G401 (cell line): ENCODE measurements at regions not wholly inside any gene's neighbourhood (a gene's known extent, or its start where the extent isn't known, plus 50 kb on each side); places are given as distances from the start of the nearest gene placed in this dataset.
A peak's percentile ranks its signal among the peaks of the same experiment; 100 is the strongest.

Experiments used
- DNase-seq: peaks from one replicate; pipeline ENCODE4 v3.0.0-alpha.2; 2015; ENCODE audit warnings: low spot score
- in situ Hi-C: cut with HindIII; loops from 2 replicates; pipeline ENCODE4 v1.10.0; 2016; ENCODE audit warnings: low sequenced_read_pairs, mixed read lengths

DNA sequence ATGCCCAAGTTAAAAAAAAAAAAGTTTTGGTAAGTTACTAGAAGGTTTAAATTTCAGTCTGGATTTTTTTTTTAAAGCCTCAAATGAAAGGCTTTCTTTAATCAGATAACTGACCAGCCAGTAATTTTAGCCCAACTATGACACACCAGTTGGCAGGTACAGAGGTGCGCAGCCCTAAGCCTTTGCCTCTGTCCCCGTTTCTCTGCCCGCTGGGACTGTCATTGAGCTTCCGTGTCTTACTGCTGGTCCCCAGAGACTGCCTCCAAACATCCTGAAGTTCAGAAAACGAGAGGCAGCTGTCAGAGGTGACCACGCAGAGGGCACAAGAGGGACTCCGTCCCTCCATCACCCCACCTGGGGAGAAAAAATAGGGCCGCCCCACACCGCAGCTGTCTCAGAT, 118.2 kb downstream of the RPS12 start:
- DNase-seq, result no peak
- in situ Hi-C loops, result no loop called here

DNA sequence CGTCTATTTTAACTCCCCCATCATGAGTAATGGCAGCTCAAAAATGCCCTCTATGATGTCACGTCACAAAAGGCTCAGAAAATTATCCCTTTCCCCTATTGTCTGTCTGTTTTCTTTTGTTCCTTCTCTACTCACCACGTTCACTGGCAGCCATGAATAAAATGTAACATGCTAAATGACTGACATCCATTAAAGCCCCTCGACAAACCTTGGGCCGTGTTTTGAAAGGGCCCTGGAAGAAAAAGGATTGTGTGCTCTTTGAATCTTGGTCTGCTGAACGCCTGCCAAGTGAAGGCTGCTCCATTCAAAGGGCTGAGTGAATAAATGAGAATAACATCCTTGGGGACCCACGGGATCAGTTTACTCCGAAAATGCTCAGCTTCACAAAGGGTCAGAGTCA, 118.7 kb downstream of the RPS12 start:
- in situ Hi-C loops, result no loop called here
- no peak for DNase-seq

DNA sequence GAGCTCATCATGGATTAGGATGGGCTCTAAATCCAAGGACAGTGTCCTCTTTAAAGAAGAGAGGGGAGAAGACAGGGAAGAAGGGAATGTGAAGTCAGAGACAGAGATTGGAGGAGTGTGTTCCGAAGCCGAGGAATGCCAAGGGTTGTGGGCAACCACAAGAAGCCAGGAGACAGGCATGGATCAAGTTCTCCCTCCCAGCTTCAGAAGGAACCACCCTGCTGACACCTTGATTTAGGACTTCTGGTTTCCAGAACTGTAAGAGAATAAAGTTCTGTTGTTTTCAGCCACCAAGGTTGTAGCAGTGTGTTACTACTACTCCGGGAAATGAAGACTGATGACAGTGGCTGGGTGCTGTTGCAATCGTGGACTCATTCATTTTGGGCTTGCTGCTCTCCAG, 120.1 kb downstream of the RPS12 start:
- in situ Hi-C loops, result no loop called here
- no peak for DNase-seq

DNA sequence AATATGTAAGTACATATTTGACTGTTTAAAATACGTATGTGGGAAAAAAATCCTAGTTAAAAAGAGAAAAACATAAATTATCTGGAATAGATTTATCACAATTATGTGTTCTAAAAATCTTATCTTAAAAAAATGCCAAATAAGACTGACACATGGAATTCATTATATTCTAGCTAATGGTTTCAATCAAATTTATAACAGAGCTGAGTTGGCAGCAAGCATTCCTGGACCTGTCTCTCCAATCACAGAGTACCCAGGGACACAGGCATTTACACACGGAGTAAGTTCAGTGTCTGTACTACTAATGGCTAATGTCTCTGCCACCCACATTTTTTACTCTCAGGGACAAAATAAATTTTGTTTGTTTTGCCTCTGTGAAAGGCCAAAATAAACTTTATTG, 122.3 kb downstream of the RPS12 start:
- in situ Hi-C loops, result no loop called here
- DNase-seq, result no peak

DNA sequence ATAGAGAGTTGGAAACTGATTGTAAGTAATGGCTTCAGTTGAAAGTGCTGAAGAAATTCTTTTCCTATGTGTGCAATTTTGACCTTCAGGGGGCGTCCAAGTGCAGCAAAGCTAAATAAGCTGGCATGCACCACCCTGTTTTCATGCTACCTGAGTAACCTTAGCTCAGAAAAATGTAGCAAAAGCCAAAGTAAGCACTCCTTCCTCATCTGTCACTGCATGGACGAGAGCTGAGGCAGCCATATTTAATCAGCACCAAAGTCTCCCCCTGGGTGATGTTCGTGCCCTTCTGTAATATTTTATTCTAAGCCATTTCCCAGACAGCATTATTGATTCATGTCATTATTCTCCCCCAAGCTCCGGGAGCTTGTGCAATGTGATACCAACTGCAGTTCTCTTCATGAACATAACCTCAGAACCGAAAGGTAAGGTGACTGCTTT, 123.1 kb downstream of the RPS12 start:
- peak; percentile 64 for DNase-seq
- in situ Hi-C loops, result no loop called here

DNA sequence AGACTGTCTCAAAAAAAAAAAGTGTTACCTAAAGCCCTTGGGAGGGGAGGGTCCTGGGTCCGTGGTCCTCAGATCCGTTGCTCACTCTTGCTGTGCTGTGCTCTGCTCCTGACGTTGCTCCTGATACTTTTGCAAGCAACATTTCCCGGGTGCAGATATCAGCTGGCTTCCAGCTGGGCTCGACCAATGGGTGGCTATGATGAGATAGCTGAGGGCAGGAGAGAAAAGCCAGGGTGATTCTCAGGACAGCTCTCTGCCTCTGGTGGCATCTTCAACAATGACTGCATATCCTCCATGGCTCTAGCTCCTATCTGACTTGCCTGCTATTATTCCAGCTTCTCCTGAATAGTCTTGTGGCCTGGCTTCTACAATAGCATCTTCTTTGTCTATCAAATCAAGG, 134.5 kb downstream of the RPS12 start:
- in situ Hi-C loops, result no loop called here
- DNase-seq, result no peak

DNA sequence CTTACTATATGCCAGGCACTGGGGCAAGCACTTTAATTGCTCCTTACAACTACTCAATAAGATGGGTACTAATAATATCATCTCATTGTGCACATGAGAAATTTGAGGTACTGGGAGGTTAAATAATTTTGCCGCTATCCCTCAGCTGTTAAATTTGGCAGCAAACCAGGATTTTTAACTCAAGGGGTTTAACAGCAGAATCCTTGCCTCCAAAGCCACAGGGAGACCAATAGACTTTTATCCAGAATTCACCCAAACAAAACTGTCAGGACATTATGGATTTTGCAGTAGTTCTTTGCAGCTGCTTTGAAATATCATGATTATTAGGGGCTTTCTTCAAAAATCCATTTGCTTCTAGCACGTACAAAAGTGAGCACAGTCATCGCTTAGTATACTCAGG, 136.2 kb downstream of the RPS12 start:
- DNase-seq, result no peak
- in situ Hi-C loops, result no loop called here

DNA sequence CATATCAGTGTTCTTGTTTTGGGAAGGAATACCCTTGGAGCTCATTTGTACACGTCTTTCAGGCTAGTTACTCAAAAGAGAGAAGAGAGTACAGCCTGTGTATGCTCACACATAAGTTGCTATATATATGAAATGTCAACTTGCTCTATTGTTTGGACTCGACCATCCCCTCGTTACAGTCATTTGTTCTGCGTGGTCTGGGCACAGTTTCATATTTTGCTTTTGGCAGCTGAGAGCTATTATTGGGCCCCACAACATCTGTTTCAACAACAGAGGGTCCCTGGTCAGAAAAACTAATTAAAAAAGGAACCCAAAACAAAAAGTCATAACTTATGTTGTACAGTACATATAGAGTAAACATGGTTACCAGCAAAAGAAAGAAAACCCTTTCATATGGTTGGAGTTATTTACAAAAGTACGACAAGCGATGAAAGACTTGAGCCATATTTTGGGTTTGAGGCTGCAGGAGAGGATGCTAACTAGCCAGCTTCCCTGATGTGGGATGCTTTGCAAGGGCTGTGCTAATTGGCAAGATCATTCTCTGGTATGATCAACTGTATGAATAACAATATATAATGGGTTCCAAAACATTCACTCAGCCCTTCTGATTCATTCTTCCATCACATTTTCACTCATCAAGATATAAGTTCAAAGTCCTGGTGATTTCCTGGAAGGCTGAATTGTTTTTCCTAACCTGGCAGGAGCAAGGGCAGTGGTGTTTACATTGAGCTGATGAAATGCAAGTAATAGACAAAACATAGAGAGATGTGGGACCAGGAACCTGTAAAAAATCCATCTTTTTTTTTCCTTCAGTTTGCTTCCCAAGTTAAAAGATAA, 137.9 kb downstream of the RPS12 start:
- DNase-seq, result no peak
- in situ Hi-C loops, result no loop called here

DNA sequence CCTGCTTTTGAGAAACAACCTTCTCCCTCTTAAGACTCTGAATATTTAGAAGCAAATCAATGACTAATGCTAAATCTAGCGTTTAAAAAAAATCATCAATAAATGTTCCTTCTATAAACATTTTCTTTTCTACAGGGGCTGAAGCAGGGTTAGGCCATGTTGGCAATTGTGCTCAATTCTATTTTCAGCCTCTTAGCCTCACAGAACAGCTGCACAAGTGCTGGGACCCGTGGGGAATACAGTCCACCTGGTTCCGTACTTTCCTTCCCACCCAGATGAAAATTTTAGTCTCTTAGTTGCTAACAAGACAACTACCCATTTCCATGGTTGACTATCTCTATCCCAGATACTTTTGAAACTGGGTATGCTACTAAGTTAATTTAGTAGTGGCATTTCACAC, 138.6 kb downstream of the RPS12 start:
- no peak for DNase-seq
- in situ Hi-C loops, result no loop called here

GRCh38 chr6:132954222-132954621, 139.9 kb downstream of the RPS12 start:
- in situ Hi-C loops, result no loop called here
- DNase-seq, result no peak

DNA sequence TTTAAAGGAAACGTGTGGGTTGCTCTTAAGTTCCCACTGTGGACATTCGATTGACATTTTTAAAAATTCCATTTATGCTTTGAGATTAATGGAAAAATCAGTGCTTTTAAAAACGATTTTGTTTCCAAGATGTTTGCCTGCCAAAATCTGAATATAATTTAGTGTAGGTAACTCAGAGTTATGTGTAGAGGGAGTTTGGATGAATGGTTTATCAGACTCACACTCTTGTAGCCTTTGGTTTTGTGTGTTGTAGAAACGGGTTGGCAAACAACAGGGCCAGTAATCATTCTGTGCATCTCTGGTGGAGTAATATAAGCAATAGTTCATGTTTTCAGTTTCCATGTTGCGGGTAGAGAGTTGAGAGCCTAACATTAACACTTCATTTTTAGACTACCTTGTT, 140.6 kb downstream of the RPS12 start:
- no peak for DNase-seq
- in situ Hi-C loops, result no loop called here

DNA sequence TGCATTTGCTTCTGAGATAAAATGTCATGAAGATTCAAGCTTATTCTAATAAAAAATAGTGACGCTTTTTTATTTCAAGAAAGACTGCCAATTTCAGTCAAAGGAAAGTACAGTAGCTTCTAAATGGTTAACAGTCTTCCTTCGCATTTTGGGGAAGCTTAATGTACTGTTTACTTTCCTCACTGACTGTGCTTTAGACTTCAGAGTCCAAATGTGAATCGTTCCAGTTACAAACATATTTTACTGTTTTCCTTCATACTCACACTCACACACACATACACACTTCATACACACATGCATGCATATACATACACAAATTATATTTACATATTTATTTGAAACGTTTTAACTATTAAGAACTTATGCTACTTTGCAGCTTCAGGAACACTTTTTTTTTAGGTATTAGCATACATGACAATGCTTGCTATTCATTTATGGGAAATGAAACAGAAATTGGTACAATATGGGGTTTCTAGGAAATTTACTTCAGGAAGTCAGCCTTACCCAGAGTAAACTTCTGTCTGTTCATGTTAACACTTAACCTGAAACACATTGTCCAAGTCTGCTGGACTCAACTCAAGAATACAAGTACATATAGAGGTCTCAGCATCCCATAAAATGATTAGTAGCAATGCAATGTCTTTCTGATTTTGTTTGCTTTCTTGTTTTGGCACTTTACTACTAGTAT, 145.4 kb downstream of the RPS12 start:
- no peak for DNase-seq
- in situ Hi-C loops, result no loop called here

- in situ Hi-C loops, result no loop called here
Measured at GRCh38 chr6:132960720-132961119, 146.4 kb downstream of the RPS12 start.

GRCh38 chr6:132961122-132961521, 146.8 kb downstream of the RPS12 start:
- in situ Hi-C loops, result no loop called here
- no peak for DNase-seq

More at GRCh38 chr6:132960720-132961119, 146.4 kb downstream of the RPS12 start:
- DNase-seq, result no peak

DNA sequence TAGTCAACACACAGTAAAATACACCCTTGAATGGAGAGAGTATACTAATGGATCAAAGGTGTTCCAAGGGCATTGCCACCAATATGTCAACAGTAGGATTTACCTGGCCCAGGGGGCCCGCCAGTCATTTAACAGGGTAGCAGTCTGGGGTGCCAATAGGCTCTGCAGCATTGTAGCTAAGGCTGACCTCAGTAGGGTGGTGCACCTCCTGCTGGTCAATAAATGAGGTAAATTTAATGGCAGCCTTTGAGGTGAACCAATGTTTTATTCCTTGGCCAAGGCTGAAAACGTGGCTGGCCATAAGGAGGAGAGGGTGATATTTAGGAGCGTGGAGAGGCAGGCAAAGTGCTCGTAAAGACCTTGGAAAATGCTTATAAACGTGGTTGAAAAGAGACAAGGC, 147.2 kb downstream of the RPS12 start:
- in situ Hi-C loops, result no loop called here
- no peak for DNase-seq

GRCh38 chr6:132962936-132963868, 148.8 kb downstream of the RPS12 start:
- DNase-seq, result peak; percentile 39
- in situ Hi-C loops, result no loop called here

GRCh38 chr6:132964101-132964867, 149.9 kb downstream of the RPS12 start:
- no peak for DNase-seq
- in situ Hi-C loops, result no loop called here

DNA sequence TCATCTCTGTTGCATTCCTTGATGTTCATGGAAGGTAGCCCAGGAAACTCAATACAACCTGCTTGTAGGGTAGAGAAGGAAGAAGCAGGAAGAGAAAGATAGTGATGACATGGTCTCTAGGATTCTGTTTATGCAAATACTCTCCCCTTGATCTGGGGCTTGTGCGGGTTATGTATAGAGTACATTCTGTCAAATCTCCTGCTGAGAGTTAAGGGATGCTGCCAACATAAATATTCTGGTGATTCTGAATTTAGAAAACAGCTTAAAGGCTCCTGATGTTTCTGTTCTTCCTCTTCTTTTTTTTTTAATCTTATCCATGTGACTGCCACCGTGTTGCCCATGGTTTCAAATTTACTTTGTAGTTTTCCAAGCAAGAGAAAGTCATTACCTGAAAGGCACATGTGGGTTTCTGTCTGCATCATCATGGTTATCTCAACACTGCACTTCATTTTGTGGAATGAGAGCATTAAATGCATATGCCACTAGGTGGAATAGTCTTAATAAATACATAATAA, 150.6 kb downstream of the RPS12 start:
- DNase-seq, result peak; percentile 6
- in situ Hi-C loops, result no loop called here

DNA sequence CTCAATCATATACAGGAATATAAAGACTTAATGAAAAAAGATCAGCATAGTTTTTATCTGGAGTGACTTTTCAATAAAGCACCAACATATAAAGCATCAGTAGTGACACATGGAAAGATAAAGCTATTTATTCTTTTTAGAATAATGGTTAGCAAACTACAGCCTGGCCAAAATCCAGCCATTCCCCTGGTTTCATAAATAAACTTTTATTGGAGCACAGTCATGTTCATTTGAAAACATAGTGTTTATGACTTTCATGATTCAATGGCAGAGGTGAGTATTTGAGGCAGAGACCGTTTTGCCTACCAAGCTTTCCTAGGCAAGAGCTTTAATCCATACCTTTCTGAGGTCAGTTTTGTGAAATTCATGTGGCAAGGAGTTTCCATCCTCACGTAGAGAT, 153.5 kb downstream of the RPS12 start:
- DNase-seq, result no peak
- in situ Hi-C loops, result no loop called here
